Esophagus squamous epithelium (tissue), 4 donors: ENCODE measurements at regions not wholly inside any gene's neighbourhood (a gene's known extent, or its start where the extent isn't known, plus 50 kb on each side); places are given as distances from the start of the nearest gene placed in this dataset.

Experiments
- POLR2A ChIP-seq, 4 donors: fragments of 450-650 bp; IDR thresholded peaks; one replicate each; pipeline ENCODE4 v1.6.1; 2017; ENCODE audit warnings: antibody characterized with exemption in 4 of 4, mild to moderate bottlenecking in 4 of 4, moderate library complexity in 3 of 4
- TF ChIP-seq, protein P1 (sequence below), 6 experiments: fragments of 450-650 bp in 4 of 6; fragments of 200-600 bp in 2 of 6; sonication (generic) in 2 of 6; IDR thresholded peaks; one replicate each; pipeline ENCODE4 v1.5.1; 2016 to 2019; ENCODE audit warnings: antibody characterized with exemption in 6 of 6, mild to moderate bottlenecking in 4 of 6, moderate library complexity in 4 of 6

DNA sequence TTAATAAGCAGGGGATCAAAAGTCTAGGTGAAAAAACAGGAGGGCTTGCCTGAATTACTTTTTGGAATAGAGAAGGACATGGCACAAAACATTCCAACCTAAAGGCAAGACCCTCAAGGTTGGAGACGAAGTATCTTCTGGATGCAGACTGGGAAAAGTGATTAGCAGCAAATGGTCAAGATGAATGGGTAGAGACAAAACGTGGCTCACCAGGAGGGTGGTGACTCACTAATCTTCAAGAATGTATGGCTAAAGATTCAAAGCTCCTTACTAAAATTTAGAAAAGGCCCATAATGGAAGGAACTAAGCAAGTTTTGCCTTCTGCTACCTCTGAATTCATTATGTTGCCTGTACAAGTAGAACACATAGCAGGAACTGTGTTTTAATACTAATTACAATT lies 469.5 kb upstream of the RBFOX1 start:
- TF ChIP-seq, protein P1, sequence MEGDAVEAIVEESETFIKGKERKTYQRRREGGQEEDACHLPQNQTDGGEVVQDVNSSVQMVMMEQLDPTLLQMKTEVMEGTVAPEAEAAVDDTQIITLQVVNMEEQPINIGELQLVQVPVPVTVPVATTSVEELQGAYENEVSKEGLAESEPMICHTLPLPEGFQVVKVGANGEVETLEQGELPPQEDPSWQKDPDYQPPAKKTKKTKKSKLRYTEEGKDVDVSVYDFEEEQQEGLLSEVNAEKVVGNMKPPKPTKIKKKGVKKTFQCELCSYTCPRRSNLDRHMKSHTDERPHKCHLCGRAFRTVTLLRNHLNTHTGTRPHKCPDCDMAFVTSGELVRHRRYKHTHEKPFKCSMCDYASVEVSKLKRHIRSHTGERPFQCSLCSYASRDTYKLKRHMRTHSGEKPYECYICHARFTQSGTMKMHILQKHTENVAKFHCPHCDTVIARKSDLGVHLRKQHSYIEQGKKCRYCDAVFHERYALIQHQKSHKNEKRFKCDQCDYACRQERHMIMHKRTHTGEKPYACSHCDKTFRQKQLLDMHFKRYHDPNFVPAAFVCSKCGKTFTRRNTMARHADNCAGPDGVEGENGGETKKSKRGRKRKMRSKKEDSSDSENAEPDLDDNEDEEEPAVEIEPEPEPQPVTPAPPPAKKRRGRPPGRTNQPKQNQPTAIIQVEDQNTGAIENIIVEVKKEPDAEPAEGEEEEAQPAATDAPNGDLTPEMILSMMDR (IDR thresholded peaks at IDR 0.05): no peak
- TF ChIP-seq POLR2A (IDR thresholded peaks at IDR 0.05): no peak
